ENCODE measurements at regions not wholly inside any gene's neighbourhood (a gene's known extent, or its start where the extent isn't known, plus 50 kb on each side); places are given as distances from the start of the nearest gene placed in this dataset.

GRCh38 chr2:120430501-120430830 is 84.5 kb downstream of the INHBB start:
- TF ChIP-seq KDM4B (CRISPR knock-in tag; IDR thresholded peaks at IDR 0.05) = no peak
- no peak for TF ChIP-seq ZNF704 (CRISPR knock-in tag; IDR thresholded peaks at IDR 0.05; ENCODE audit: borderline replicate concordance)
- TF ChIP-seq ZFAT (CRISPR knock-in tag; conservative IDR thresholded peaks at IDR 0.05) = no peak
- no peak for TF ChIP-seq PBX3 (CRISPR knock-in tag; IDR thresholded peaks at IDR 0.05; ENCODE audit: borderline replicate concordance)
- no peak for TF ChIP-seq ZSCAN20 (CRISPR knock-in tag; IDR thresholded peaks at IDR 0.05; ENCODE audit: borderline replicate concordance)
- no peak for TF ChIP-seq ZNF256 (CRISPR knock-in tag; conservative IDR thresholded peaks at IDR 0.05)
- TF ChIP-seq MAF1 (CRISPR knock-in tag; IDR thresholded peaks at IDR 0.05; ENCODE audit: borderline replicate concordance) = no peak
- no peak for TF ChIP-seq ZNF674 (CRISPR knock-in tag; IDR thresholded peaks at IDR 0.05; ENCODE audit: low read depth)
- TF ChIP-seq SMC3 (IDR thresholded peaks at IDR 0.05; ENCODE audit: low read length) = no peak
- no peak for TF ChIP-seq EZH2 (conservative IDR thresholded peaks at IDR 0.05; ENCODE audit: low read depth, low read length)
